Choroid plexus epithelial cell (primary cell): ENCODE measurements at regions not wholly inside any gene's neighbourhood (a gene's known extent, or its start where the extent isn't known, plus 50 kb on each side); places are given as distances from the start of the nearest gene placed in this dataset.
A peak's percentile ranks its signal among the peaks of the same experiment; 100 is the strongest.

Experiments used
- DNase-seq: peaks from one replicate; pipeline ENCODE4 v3.0.0-alpha.2; 2010; ENCODE audit warnings: low read depth
- H3K4me3 ChIP-seq: 2 replicates; pipeline ENCODE4 v1.5.1; 2011; ENCODE audit warnings: low read depth, mild to moderate bottlenecking, control low read depth, low read length, moderate library complexity
- CTCF ChIP-seq: conservative IDR thresholded peaks from 2 replicates; pipeline ENCODE4 v1.5.1; 2011; ENCODE audit warnings: low read depth, mild to moderate bottlenecking, control low read depth, inconsistent platforms, low read length, moderate library complexity

DNA sequence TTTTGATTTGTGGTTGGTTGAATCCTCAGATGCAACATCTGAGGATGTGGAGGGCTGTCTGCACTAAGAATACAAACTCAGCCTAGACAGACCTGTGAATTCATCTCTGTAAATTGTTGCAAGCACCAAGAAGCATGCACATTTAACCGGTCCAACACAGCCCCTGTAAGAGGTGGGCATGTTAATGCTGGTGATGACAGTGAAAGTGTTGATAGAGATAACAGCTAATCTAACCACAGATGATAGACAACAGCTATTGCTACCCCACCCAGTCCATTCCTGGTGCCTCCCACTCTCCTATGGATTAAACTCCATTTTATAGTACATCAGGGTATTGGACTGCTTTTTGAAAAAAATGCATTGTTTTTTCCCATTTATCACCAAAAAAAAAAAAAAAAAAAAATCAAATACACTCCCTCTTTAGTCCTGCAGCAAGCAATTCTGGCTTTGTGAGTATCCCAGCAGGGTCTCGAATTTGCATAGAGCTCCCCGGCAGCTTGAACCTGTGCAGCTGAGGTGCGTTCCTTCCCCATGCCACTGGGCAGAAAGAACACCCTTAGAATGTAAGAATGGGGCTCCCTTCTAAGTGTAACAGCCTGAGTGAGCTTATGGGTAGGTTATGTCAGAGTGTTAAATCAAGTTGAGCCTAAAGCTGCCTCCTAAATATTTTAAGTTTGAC is 270.9 kb upstream of the JARID2 start:
- no peak for TF ChIP-seq CTCF
- DNase-seq: no peak
- no peak overlapping the region for H3K4me3 ChIP-seq

DNA sequence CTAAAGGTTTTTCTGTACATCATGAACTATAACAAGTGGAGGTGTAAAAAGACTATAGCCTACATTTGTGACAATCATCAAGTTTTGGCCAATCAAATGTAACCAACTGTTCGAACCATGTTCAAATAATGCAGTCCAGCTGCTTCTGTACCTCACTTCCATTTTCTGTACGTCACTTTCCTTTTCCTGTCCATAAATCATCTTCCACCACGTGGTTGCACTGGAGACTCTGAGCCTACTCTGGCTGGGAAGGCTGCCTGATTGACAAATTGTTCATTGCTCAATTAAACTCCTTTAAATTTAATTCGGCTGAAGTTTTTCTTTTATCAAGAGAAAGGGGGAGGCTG is 270.4 kb upstream of the JARID2 start:
- DNase-seq: peak; percentile 6
- no peak overlapping the region for H3K4me3 ChIP-seq
- no peak for TF ChIP-seq CTCF

GRCh38 chr6:14977747-14978382 is 268.0 kb upstream of the JARID2 start:
- DNase-seq: no peak
- H3K4me3 ChIP-seq: no peak overlapping the region
- TF ChIP-seq CTCF: no peak

DNA sequence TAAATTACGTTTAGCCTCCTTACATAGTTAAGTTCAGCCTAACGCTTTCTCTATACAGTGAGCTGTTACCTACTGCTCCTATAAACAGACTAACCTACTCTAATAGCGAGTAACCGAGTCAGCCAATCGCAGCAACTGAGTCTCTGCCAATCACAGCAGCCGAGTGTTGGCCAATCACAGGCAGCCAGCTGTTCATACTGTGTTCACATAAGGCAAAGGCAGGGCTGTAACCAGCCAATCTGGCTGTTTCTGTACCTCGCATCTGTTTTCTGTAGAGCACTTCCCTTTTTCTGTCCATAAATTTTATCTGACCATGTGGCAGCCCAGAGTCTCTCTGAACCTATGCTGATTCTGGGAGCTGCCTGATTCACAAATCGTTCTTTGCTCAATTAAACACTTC is 263.9 kb upstream of the JARID2 start:
- no peak overlapping the region for H3K4me3 ChIP-seq
- TF ChIP-seq CTCF: no peak
- DNase-seq: no peak

GRCh38 chr6:14983599-14984518 is 262.0 kb upstream of the JARID2 start:
- peak; percentile 10 for DNase-seq
- no peak for TF ChIP-seq CTCF
- no peak overlapping the region for H3K4me3 ChIP-seq

DNA sequence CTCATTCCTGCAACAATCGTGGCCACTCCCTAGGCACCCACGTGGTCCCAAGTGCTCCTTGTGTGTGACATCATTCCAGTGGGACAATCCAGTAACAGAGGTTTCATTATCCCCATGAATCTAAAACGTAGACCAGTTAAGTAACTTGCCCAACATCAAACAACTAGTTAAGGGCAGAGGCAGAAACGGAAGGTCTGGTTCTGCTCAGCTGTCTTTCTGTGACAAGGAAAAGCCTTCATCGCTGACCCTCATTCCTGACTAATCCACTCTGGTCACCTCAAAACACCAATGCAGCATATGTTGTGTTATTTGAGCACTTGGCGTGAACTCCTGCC is 261.4 kb upstream of the JARID2 start:
- H3K4me3 ChIP-seq: no peak overlapping the region
- no peak for TF ChIP-seq CTCF
- DNase-seq: peak; percentile 13

GRCh38 chr6:14985366-14985765 is 260.5 kb upstream of the JARID2 start:
- no peak for DNase-seq
- no peak for TF ChIP-seq CTCF
- no peak overlapping the region for H3K4me3 ChIP-seq
